GM21515 (cell line): ENCODE measurements at regions not wholly inside any gene's neighbourhood (a gene's known extent, or its start where the extent isn't known, plus 50 kb on each side); places are given as distances from the start of the nearest gene placed in this dataset.
"Not testable (repeated sequence)": the region's sequence is repeated elsewhere in the genome, so short reads cannot be mapped to it uniquely, and the experiment has no call there.

Experiments
- ATAC-seq: cut with Tn5 transposase; IDR thresholded peaks from one replicate; pipeline ENCODE4 v1.9.1; 2021; ENCODE audit not compliant: unreplicated experiment

DNA sequence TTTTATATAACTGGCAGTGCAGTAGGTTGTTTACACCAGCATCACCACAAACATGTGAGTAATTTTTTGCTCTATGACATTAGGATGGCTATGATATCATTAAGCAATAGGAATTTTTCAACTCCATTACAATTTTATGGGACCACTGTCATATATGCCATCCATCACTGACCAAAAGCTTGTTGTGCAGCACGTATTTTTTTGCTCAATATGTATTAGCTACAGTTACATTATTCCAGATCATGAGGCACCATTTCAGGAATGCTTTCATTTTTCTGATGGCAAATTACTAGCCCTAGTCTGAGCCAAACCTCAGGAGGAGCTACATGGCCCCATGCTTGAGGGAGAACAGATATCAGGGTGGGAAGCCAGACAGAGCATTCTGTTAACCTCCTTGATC is 56.8 kb upstream of the DCLK2 start:
- no peak for ATAC-seq

DNA sequence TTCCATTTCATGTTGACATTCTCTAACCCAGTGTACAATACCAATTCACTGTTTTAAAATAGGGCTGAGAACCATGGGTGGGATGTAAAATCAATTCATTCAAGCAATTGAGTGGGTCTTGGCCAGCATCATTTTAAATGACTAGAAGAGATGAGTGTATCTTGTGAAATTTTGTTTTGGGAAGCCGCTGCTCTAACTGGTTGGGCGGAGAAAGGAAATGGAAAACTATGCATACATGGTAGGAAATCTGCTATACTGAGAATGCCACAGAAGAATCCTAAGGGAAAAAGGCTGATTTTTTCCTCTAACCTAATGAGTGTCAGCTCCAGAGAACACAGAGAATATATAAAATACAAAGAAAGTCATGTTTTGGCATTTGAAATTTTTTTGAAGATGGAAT is 54.8 kb upstream of the DCLK2 start:
- no peak for ATAC-seq

DNA sequence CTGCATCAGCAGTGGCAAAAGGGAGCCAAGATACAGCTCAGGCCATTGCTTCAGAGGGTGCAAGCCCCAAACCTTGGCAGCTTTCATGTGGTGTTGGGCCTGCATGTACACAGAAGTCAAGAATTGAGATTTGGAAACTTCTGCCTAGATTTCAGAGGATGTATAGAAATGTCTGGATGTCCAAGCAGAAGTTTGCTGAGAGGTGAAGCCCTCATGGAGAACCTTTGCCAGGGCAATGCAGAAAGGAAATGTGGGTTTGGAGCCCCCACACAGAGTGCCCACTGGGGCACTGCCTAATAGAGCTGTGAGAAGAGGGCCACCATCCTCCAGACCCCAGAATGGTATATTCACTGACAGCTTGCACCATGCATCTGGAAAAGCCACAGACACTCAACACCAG is 51.3 kb upstream of the DCLK2 start:
- not testable (repeated sequence) for ATAC-seq
